Ectodermal cell (in vitro differentiated cells): ENCODE measurements at regions not wholly inside any gene's neighbourhood (a gene's known extent, or its start where the extent isn't known, plus 50 kb on each side); places are given as distances from the start of the nearest gene placed in this dataset.
"Not testable (repeated sequence)": the region's sequence is repeated elsewhere in the genome, so short reads cannot be mapped to it uniquely, and the experiment has no call there.

Experiments used
- H3K27ac ChIP-seq: 2 replicates; pipeline ENCODE4 v1.7.0; 2013; ENCODE audit warnings: mild to moderate bottlenecking, low read depth, low read length; ENCODE audit not compliant: insufficient read depth, poor library complexity, severe bottlenecking
- H3K27me3 ChIP-seq: 2 replicates; pipeline ENCODE4 v1.7.0; 2013; ENCODE audit warnings: mild to moderate bottlenecking, low read length; ENCODE audit not compliant: insufficient read depth, control insufficient read depth, poor library complexity, severe bottlenecking
- H3K36me3 ChIP-seq: one replicate; pipeline ENCODE4 v1.7.0; 2013; ENCODE audit warnings: low read length; ENCODE audit not compliant: control insufficient read depth, insufficient read depth
- H3K4me1 ChIP-seq: one replicate; pipeline ENCODE4 v1.7.0; 2013; ENCODE audit warnings: low read length; ENCODE audit not compliant: control insufficient read depth, insufficient read depth
- H3K4me3 ChIP-seq: 2 replicates; pipeline ENCODE4 v1.7.0; 2013; ENCODE audit warnings: low read depth, low read length, control low read depth; ENCODE audit not compliant: insufficient read depth
- H3K9me3 ChIP-seq: 2 replicates; pipeline ENCODE4 v1.7.0; 2013; ENCODE audit warnings: mild to moderate bottlenecking, low read length, moderate library complexity; ENCODE audit not compliant: control insufficient read depth
- whole genome bisulfite sequencing, 2 experiments: methylation state at CpG; one replicate each; pipeline ENCODE4 v1.1.7; 2013; ENCODE audit warnings: missing lambda C conversion rate in 2 of 2; 5-methylcytosine and 5-hydroxymethylcytosine counted together

- H3K27ac ChIP-seq, H3K4me3 ChIP-seq, H3K27me3 ChIP-seq, H3K4me1 ChIP-seq, H3K9me3 ChIP-seq, H3K36me3 ChIP-seq: not testable (repeated sequence)
- 92 to 95% methylated on average over 9 of the region's 9 CpGs for WGBS, 2 experiments
Measured at GRCh38 chr2:57232341-57232740, 814.3 kb upstream of the VRK2 start.

GRCh38 chr2:57251495-57251894, 795.1 kb upstream of the VRK2 start:
- H3K9me3 ChIP-seq, H3K4me1 ChIP-seq, H3K36me3 ChIP-seq, H3K27me3 ChIP-seq, H3K4me3 ChIP-seq, H3K27ac ChIP-seq: not testable (repeated sequence)
- 94 to 96% methylated on average over 3 of the region's 3 CpGs for WGBS, 2 experiments

- WGBS, 2 experiments: 91 to 93% methylated on average over 9 of the region's 9 CpGs
- not testable (repeated sequence) for H3K4me3 ChIP-seq, H3K27ac ChIP-seq, H3K4me1 ChIP-seq, H3K27me3 ChIP-seq, H3K9me3 ChIP-seq, H3K36me3 ChIP-seq
Measured at GRCh38 chr2:57276408-57276807, 770.2 kb upstream of the VRK2 start.

- Histone ChIP-seq H3K27ac (peak overlapping the region; percentile 26), H3K27me3 (no peaks in the 10 kb centered on the region), H3K36me3 (no peaks in the 10 kb centered on the region), H3K4me1 (no peaks in the 10 kb centered on the region), H3K9me3 (no peaks in the 10 kb centered on the region), H3K4me3 (no peak overlapping the region)
Measured at GRCh38 chr2:57278451-57278850, 768.2 kb upstream of the VRK2 start.

- Histone ChIP-seq H3K4me1 (no peaks in the 10 kb centered on the region), H3K27ac (no peak overlapping the region), H3K9me3 (no peaks in the 10 kb centered on the region), H3K27me3 (no peaks in the 10 kb centered on the region), H3K4me3 (no peak overlapping the region), H3K36me3 (no peaks in the 10 kb centered on the region)
- 90% methylated on average over 2 of the region's 2 CpGs for WGBS, 2 experiments
Measured at GRCh38 chr2:57291209-57291608, 755.4 kb upstream of the VRK2 start.

- Histone ChIP-seq H3K4me1 (no peaks in the 10 kb centered on the region), H3K27ac (no peak overlapping the region), H3K36me3 (no peaks in the 10 kb centered on the region), H3K9me3 (no peaks in the 10 kb centered on the region), H3K27me3 (no peaks in the 10 kb centered on the region), H3K4me3 (no peak overlapping the region)
- WGBS, 2 experiments: 86 to 89% methylated on average over 1 to 2 of the region's 2 CpGs
Measured at GRCh38 chr2:57296795-57297517, 749.6 kb upstream of the VRK2 start.

- WGBS, 2 experiments: 85 to 93% methylated on average over 2 of the region's 2 CpGs
- no peaks in the 10 kb centered on the region for H3K27me3 ChIP-seq
- no peaks in the 10 kb centered on the region for H3K36me3 ChIP-seq
- H3K27ac ChIP-seq: no peak overlapping the region
- no peak overlapping the region for H3K4me3 ChIP-seq
- H3K4me1 ChIP-seq: no peaks in the 10 kb centered on the region
- H3K9me3 ChIP-seq: no peaks in the 10 kb centered on the region
Measured at GRCh38 chr2:57313678-57314077, 732.9 kb upstream of the VRK2 start.

GRCh38 chr2:57314682-57315081, 731.9 kb upstream of the VRK2 start:
- Histone ChIP-seq H3K9me3 (no peaks in the 10 kb centered on the region), H3K27me3 (no peaks in the 10 kb centered on the region), H3K4me3 (no peak overlapping the region), H3K27ac (no peak overlapping the region), H3K36me3 (no peaks in the 10 kb centered on the region), H3K4me1 (no peaks in the 10 kb centered on the region)

- no peaks in the 10 kb centered on the region for H3K9me3 ChIP-seq
- H3K4me1 ChIP-seq: no peaks in the 10 kb centered on the region
Measured at GRCh38 chr2:57330447-57330846, 716.2 kb upstream of the VRK2 start.

GRCh38 chr2:57333221-57333620, 713.4 kb upstream of the VRK2 start:
- no peak overlapping the region for H3K4me3 ChIP-seq
- H3K9me3 ChIP-seq: no peaks in the 10 kb centered on the region
- no peaks in the 10 kb centered on the region for H3K36me3 ChIP-seq
- H3K27me3 ChIP-seq: no peaks in the 10 kb centered on the region
- no peak overlapping the region for H3K27ac ChIP-seq
- 88 to 100% methylated on average over 1 of the region's 1 CpG for WGBS, 2 experiments
- no peaks in the 10 kb centered on the region for H3K4me1 ChIP-seq

More at GRCh38 chr2:57330447-57330846, 716.2 kb upstream of the VRK2 start:
- no peaks in the 10 kb centered on the region for H3K36me3 ChIP-seq
- H3K27me3 ChIP-seq: no peaks in the 10 kb centered on the region
- 78% methylated on average over 1 of the region's 2 CpGs; no CpG with 5 or more reads in 1 of the 2 experiments for WGBS, 2 experiments
- H3K27ac ChIP-seq: no peak overlapping the region
- no peak overlapping the region for H3K4me3 ChIP-seq
